ENCODE measurements at regions not wholly inside any gene's neighbourhood (a gene's known extent, or its start where the extent isn't known, plus 50 kb on each side); places are given as distances from the start of the nearest gene placed in this dataset.
A peak's percentile ranks its signal among the peaks of the same experiment; 100 is the strongest.

DNA sequence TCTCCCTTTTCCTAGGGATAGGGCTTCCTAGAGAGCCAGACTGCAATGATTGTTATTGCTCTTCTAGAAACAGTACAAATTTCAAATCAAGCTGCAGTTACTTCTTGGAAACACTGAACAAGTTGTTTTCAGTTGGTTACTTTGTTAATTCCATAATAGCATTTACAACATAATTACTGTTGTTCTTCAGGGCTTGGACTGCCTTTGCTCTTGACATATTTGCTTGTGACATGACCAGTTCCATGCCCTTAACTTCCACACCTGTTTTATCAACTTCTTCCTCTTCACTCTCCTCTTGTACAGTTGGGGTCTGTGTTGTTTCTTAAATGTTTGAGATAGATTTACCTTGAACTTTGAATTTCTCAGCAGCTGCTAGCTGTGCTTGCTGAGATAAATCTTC lies 104.4 kb downstream of the SEC23IP start:
- Mint-ChIP-seq H3K27ac (no peak overlapping the region), H3K4me1 (no peaks in the 10 kb centered on the region), H3K36me3 (no peaks in the 10 kb centered on the region), H3K27me3 (peaks cover 26% of the 10 kb centered on the region), H3K4me3 (no peak overlapping the region), H3K9me3 (peaks cover 13% of the 10 kb centered on the region)
- no peak for ATAC-seq

DNA sequence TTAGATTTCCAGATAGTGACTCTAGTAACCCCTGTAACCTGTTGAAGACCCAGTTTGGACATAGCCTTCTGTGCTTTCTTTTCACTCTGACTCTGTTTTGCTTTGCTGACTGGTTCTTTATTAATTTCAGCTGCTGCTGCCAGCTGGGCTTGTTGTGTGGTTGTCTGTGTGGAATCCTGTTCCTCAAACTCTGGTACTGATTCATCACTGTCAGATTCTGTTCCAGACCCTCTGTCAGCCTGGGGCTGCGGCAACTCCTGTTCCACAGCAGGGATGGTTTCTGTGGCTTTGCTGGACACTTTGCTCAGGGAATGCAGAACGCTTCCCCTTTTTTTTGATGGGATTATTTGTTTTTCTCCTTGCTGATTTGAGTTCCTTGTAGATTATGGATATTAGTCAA lies 104.9 kb downstream of the SEC23IP start:
- H3K4me3 Mint-ChIP-seq, result no peak overlapping the region
- no peak overlapping the region for H3K27ac Mint-ChIP-seq
- H3K4me1 Mint-ChIP-seq, result no peaks in the 10 kb centered on the region
- H3K27me3 Mint-ChIP-seq, result peaks cover 31% of the 10 kb centered on the region
- ATAC-seq, result no peak
- peaks cover 13% of the 10 kb centered on the region for H3K9me3 Mint-ChIP-seq
- no peaks in the 10 kb centered on the region for H3K36me3 Mint-ChIP-seq

- Mint-ChIP-seq H3K4me1 (no peaks in the 10 kb centered on the region), H3K27ac (no peak overlapping the region), H3K27me3 (peaks cover 54% of the 10 kb centered on the region), H3K9me3 (peaks cover 3% of the 10 kb centered on the region), H3K36me3 (no peaks in the 10 kb centered on the region), H3K4me3 (no peak overlapping the region)
- no peak for ATAC-seq
These were observed 110.3 kb downstream of the SEC23IP start for GRCh38 chr10:120002785-120003184.

- H3K27ac Mint-ChIP-seq, result no peak overlapping the region
- no peaks in the 10 kb centered on the region for H3K36me3 Mint-ChIP-seq
- H3K9me3 Mint-ChIP-seq, result peaks cover 2% of the 10 kb centered on the region
- H3K4me1 Mint-ChIP-seq, result no peaks in the 10 kb centered on the region
- no peak overlapping the region for H3K4me3 Mint-ChIP-seq
- H3K27me3 Mint-ChIP-seq, result peaks cover 67% of the 10 kb centered on the region
- no peak for ATAC-seq
These were observed 113.0 kb downstream of the SEC23IP start for GRCh38 chr10:120005207-120006201.

DNA sequence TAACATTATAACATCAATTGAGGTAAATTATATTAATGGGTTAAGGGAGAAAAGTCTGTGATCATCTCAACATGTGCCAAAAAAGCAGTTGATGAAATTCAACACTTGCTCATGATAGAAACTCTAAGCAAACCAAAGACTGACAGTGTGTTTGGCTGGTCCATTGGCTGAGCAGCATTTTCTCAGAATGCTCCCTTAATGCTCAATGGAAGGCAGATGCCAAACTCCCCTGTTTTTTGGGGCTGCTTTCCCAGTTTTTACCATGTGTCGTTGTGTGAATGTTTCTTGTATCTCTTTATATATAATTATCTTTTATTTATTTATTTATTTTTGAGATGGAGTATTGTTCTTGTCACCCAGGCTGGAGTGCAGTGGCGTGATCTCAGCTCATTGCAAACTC lies 114.7 kb downstream of the SEC23IP start:
- ATAC-seq, result no peak

GRCh38 chr10:120011359-120012130 lies 119.0 kb downstream of the SEC23IP start:
- Mint-ChIP-seq H3K4me3 (no peak overlapping the region), H3K36me3 (no peaks in the 10 kb centered on the region), H3K4me1 (no peaks in the 10 kb centered on the region), H3K27me3 (peaks cover 44% of the 10 kb centered on the region), H3K9me3 (peaks cover 2% of the 10 kb centered on the region), H3K27ac (no peak overlapping the region)
- no peak for ATAC-seq

More for the DNA sequence above, 114.7 kb downstream of the SEC23IP start:
- no peaks in the 10 kb centered on the region for H3K36me3 Mint-ChIP-seq
- H3K4me3 Mint-ChIP-seq, result no peak overlapping the region
- no peak overlapping the region for H3K27ac Mint-ChIP-seq
- H3K4me1 Mint-ChIP-seq, result no peaks in the 10 kb centered on the region
- peaks cover 68% of the 10 kb centered on the region for H3K27me3 Mint-ChIP-seq
- peaks cover 2% of the 10 kb centered on the region for H3K9me3 Mint-ChIP-seq

DNA sequence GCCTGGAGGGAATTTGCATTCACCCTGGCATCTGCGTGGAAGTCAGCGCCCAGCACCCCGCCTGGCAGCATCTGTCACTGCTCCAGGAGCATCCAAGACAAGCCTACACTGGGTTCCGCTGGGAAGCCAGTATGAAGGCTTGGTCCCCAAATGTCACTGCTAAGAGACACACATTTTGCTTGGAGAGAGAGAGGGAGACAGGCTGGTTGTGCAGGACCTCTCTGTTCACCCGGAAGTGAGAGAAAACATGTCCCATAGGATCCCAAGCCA lies 119.5 kb downstream of the SEC23IP start:
- Mint-ChIP-seq H3K36me3 (no peaks in the 10 kb centered on the region), H3K4me3 (no peak overlapping the region), H3K27ac (no peak overlapping the region), H3K9me3 (peaks cover 2% of the 10 kb centered on the region), H3K4me1 (no peaks in the 10 kb centered on the region), H3K27me3 (peaks cover 44% of the 10 kb centered on the region)
- ATAC-seq, result no peak

- no peak overlapping the region for H3K27ac Mint-ChIP-seq
- no peaks in the 10 kb centered on the region for H3K4me1 Mint-ChIP-seq
- peak; percentile 18 for ATAC-seq
- no peaks in the 10 kb centered on the region for H3K36me3 Mint-ChIP-seq
- peaks cover 2% of the 10 kb centered on the region for H3K9me3 Mint-ChIP-seq
- H3K27me3 Mint-ChIP-seq, result peaks cover 44% of the 10 kb centered on the region
- no peak overlapping the region for H3K4me3 Mint-ChIP-seq
These were observed 120.0 kb downstream of the SEC23IP start for GRCh38 chr10:120012566-120012965.

GRCh38 chr10:120014031-120014430 lies 121.5 kb downstream of the SEC23IP start:
- peaks cover 2% of the 10 kb centered on the region for H3K9me3 Mint-ChIP-seq
- H3K27ac Mint-ChIP-seq, result no peak overlapping the region
- ATAC-seq, result no peak
- no peak overlapping the region for H3K4me3 Mint-ChIP-seq
- no peaks in the 10 kb centered on the region for H3K4me1 Mint-ChIP-seq
- peaks cover 44% of the 10 kb centered on the region for H3K27me3 Mint-ChIP-seq
- no peaks in the 10 kb centered on the region for H3K36me3 Mint-ChIP-seq

- ATAC-seq, result no peak
- Mint-ChIP-seq H3K27me3 (peaks cover 45% of the 10 kb centered on the region), H3K4me3 (no peak overlapping the region), H3K27ac (no peak overlapping the region), H3K36me3 (no peaks in the 10 kb centered on the region), H3K4me1 (no peaks in the 10 kb centered on the region), H3K9me3 (no peaks in the 10 kb centered on the region)
These were observed 122.5 kb downstream of the SEC23IP start for GRCh38 chr10:120015064-120015463.

DNA sequence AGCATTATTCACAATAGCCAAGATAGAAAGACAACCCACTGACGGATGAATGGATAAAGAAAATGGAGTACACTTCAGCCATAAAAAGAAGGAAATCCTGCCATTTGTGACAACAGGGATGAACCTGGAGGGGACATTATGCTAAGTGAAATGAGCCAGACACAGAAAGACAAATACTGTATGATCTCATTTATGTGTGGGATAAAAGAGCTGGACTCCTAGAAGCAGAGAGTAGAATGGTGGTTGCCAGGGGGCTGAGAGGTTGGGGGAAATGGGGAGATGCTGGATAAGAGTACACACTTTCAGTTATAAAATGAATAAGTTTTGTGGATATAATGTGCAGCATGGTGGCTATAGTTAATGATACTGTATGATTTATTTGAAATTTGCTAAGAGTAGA lies 124.4 kb downstream of the SEC23IP start:
- Mint-ChIP-seq H3K36me3 (no peaks in the 10 kb centered on the region), H3K9me3 (no peaks in the 10 kb centered on the region), H3K27ac (no peak overlapping the region), H3K4me3 (no peak overlapping the region), H3K4me1 (no peaks in the 10 kb centered on the region), H3K27me3 (peaks cover 42% of the 10 kb centered on the region)
- ATAC-seq, result no peak

GRCh38 chr10:120017733-120018417 lies 125.3 kb downstream of the SEC23IP start:
- Mint-ChIP-seq H3K27ac (no peak overlapping the region), H3K9me3 (no peaks in the 10 kb centered on the region), H3K4me3 (no peak overlapping the region), H3K36me3 (no peaks in the 10 kb centered on the region), H3K27me3 (peaks cover 41% of the 10 kb centered on the region), H3K4me1 (no peaks in the 10 kb centered on the region)
- no peak for ATAC-seq

GRCh38 chr10:120018695-120019094 lies 126.2 kb downstream of the SEC23IP start:
- Mint-ChIP-seq H3K4me3 (no peak overlapping the region), H3K27me3 (peaks cover 49% of the 10 kb centered on the region), H3K9me3 (no peaks in the 10 kb centered on the region), H3K4me1 (no peaks in the 10 kb centered on the region), H3K36me3 (no peaks in the 10 kb centered on the region), H3K27ac (no peak overlapping the region)
- ATAC-seq, result no peak

DNA sequence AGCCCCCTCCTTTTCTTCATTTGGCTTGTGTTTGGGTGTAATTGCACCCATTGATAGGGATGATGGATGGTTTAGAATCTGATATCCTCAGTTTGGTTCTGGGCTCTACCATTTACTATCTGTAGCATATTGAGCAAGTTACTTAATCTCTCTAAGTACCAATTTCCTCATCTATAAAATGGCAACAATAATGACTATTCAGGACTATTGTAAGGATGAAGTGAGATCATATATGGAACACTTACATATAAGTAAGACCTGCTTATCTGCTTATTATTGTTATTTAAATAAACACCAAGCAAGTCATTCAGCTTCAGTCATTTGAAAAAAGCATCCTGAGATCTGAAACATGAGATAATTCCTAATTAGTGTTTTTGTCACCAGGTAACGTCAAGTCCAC lies 127.0 kb downstream of the SEC23IP start:
- Mint-ChIP-seq H3K4me3 (no peak overlapping the region), H3K27me3 (peaks cover 52% of the 10 kb centered on the region), H3K27ac (no peak overlapping the region), H3K9me3 (no peaks in the 10 kb centered on the region), H3K4me1 (no peaks in the 10 kb centered on the region), H3K36me3 (no peaks in the 10 kb centered on the region)
- no peak for ATAC-seq

DNA sequence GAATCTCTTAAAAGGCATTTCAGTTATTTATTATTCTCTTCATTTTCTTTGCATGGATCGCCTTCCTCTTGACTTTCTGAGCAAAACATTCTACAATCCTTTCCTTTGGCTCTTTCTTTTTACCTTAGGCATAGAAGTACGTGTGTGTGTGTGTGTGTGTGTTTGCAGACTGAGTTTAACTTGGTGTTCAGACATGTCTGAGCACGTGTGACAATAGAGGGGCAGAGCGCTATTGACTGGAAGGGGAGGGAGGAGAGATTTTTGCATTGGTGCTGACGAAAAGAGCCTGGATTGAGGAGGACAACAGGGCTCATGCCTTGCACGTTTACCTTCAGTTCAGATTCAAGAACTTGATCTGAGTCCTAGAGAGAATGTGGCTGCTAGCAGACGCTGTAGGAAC lies 129.8 kb downstream of the SEC23IP start:
- peaks cover 52% of the 10 kb centered on the region for H3K27me3 Mint-ChIP-seq
- ATAC-seq, result no peak
- H3K36me3 Mint-ChIP-seq, result no peaks in the 10 kb centered on the region
- no peak overlapping the region for H3K4me3 Mint-ChIP-seq
- no peak overlapping the region for H3K27ac Mint-ChIP-seq
- H3K4me1 Mint-ChIP-seq, result no peaks in the 10 kb centered on the region
- H3K9me3 Mint-ChIP-seq, result no peaks in the 10 kb centered on the region

Measured in stimulated activated memory B cell treated with anti-CD40 and anti-IgM and Interleukin-4, amounts not matched to agents 10 μg/mL and 1 μg/mL and 100 μg/mL, for 72 hours (primary cell).